GM12891 (cell line): ENCODE measurements at regions not wholly inside any gene's neighbourhood (a gene's known extent, or its start where the extent isn't known, plus 50 kb on each side); places are given as distances from the start of the nearest gene placed in this dataset.

ENCODE experiments used
- PAX5 ChIP-seq: IDR thresholded peaks from 2 replicates; pipeline ENCODE4 v1.6.1; 2011; ENCODE audit warnings: low read length, moderate library complexity, mild to moderate bottlenecking; ENCODE audit not compliant: insufficient read depth, severe bottlenecking
- POLR2A ChIP-seq: IDR thresholded peaks from 2 replicates; pipeline ENCODE4 v1.6.1; 2011; ENCODE audit warnings: low read depth, low read length, control low read depth
- POLR2AphosphoS5 ChIP-seq: IDR thresholded peaks from 2 replicates; pipeline ENCODE4 v1.6.1; 2011; ENCODE audit warnings: low read depth, low read length, control low read depth
- POU2F2 ChIP-seq: IDR thresholded peaks from 2 replicates; pipeline ENCODE4 v1.6.1; 2011; ENCODE audit warnings: low read depth, mild to moderate bottlenecking, control low read depth, low read length, moderate library complexity
- SPI1 ChIP-seq: IDR thresholded peaks from 2 replicates; pipeline ENCODE4 v1.6.1; 2011; ENCODE audit warnings: low read depth, low read length, control low read depth
- TAF1 ChIP-seq: IDR thresholded peaks from 2 replicates; pipeline ENCODE4 v1.6.1; 2011; ENCODE audit warnings: low read depth, low read length, control low read depth

GRCh38 chr6:106832766-106833510 is 141.6 kb downstream of the CD24 start:
- TF ChIP-seq TAF1 (no peak), POLR2A (no peak), POLR2AphosphoS5 (no peak), SPI1 (no peak), PAX5 (no peak), POU2F2 (no peak)
